PC-9 (cell line): ENCODE measurements at regions not wholly inside any gene's neighbourhood (a gene's known extent, or its start where the extent isn't known, plus 50 kb on each side); places are given as distances from the start of the nearest gene placed in this dataset.

Source experiments
- BruUV-seq: library from RNA; stranded (reverse); fragments of 400-500 nt; replicated peaks from 2 replicates; lab custom pipeline; 2021; lab: Mats Ljungman, UMichigan
- CTCF ChIA-PET: fragments of 300-600 bp; sonication (Branson Sonifier 250); formaldehyde crosslinking; loops from one replicate; lab custom pipeline; 2022; ENCODE audit warnings: antibody characterized with exemption; lab: Charles Lee
- POLR2A ChIA-PET: fragments of 300-600 bp; sonication (Branson Sonifier 250); formaldehyde crosslinking; loops from one replicate; lab custom pipeline; 2022; ENCODE audit warnings: antibody characterized with exemption; ENCODE audit not compliant: unreplicated experiment; lab: Charles Lee
- DNase-seq, 2 experiments: peaks; one replicate each; pipeline versions ENCODE4 v3.0.0 to v3.0.0-alpha.2; 2015 to 2022; ENCODE audit warnings: mixed read lengths in 1 of 2
- H2AFZ ChIP-seq: fragments of 200-600 bp; sonication (generic); 2 replicates; pipeline ENCODE4 v1.8.1; 2017; ENCODE audit warnings: antibody characterized with exemption
- H3F3A ChIP-seq: fragments of 200-600 bp; sonication (generic); 2 replicates; pipeline ENCODE4 v1.8.1; 2017; ENCODE audit warnings: antibody characterized with exemption, mild to moderate bottlenecking, low read depth; ENCODE audit not compliant: insufficient read depth
- H3K27ac ChIP-seq: fragments of 200-600 bp; sonication (generic); 2 replicates; pipeline ENCODE4 v1.6.1; 2016; ENCODE audit warnings: mixed run types
- H3K27me3 ChIP-seq: fragments of 200-600 bp; sonication (generic); 2 replicates; pipeline ENCODE4 v1.6.1; 2016; ENCODE audit warnings: low read depth, mixed run types; ENCODE audit not compliant: insufficient read depth
- H3K36me3 ChIP-seq: fragments of 200-600 bp; sonication (generic); 2 replicates; pipeline ENCODE4 v1.6.1; 2016; ENCODE audit warnings: low read depth, mixed run types
- H3K4me1 ChIP-seq: fragments of 200-600 bp; sonication (generic); replicated peaks from 2 replicates; pipeline ENCODE4 v1.6.1; 2016; ENCODE audit warnings: mixed run types; ENCODE audit not compliant: insufficient read depth
- H3K4me2 ChIP-seq: fragments of 200-600 bp; sonication (generic); 2 replicates; pipeline ENCODE4 v1.6.1; 2017; ENCODE audit warnings: mixed run types
- H3K4me3 ChIP-seq: fragments of 200-600 bp; sonication (generic); 2 replicates; pipeline ENCODE4 v1.6.1; 2016; ENCODE audit warnings: mixed run types
- H3K79me2 ChIP-seq: fragments of 200-600 bp; sonication (generic); 2 replicates; pipeline ENCODE4 v1.6.1; 2017; ENCODE audit warnings: low read depth, mixed run types
- H3K9me2 ChIP-seq: fragments of 200-600 bp; sonication (generic); 2 replicates; pipeline ENCODE4 v1.8.1; 2017; ENCODE audit warnings: mild to moderate bottlenecking; ENCODE audit not compliant: insufficient read depth
- H3K9me3 ChIP-seq: fragments of 200-600 bp; sonication (generic); 2 replicates; pipeline ENCODE4 v1.8.1; 2016; ENCODE audit warnings: low read depth; ENCODE audit not compliant: insufficient read depth
- H4K20me1 ChIP-seq: fragments of 200-600 bp; sonication (generic); 2 replicates; pipeline ENCODE4 v1.8.1; 2017; ENCODE audit not compliant: insufficient read depth
- CTCF ChIP-seq: fragments of 200-600 bp; sonication (generic); conservative IDR thresholded peaks from 2 replicates; pipeline ENCODE4 v1.6.1; 2017; ENCODE audit warnings: mixed run types, antibody characterized with exemption, mild to moderate bottlenecking, moderate library complexity
- EZH2 ChIP-seq: fragments of 200-600 bp; sonication (generic); IDR thresholded peaks from 2 replicates; pipeline ENCODE4 v1.8.0; 2017; ENCODE audit warnings: antibody characterized with exemption, low read depth
- intact Hi-C: fragments of 100-400 bp; cut with micrococcal nuclease; formaldehyde crosslinking; loops from one replicate; pipeline ENCODE4 v1.10.0; 2022; ENCODE audit not compliant: unreplicated experiment

- H3K36me3 ChIP-seq = 0 out of 2 replicates have a peak, but pooled peaks cover 9% of the 10 kb centered on the region
- CTCF ChIA-PET = no interaction called here
- H3F3A ChIP-seq = no peaks in the 10 kb centered on the region
- H4K20me1 ChIP-seq = no peaks in the 10 kb centered on the region
- no peaks in the 10 kb centered on the region for H3K4me1 ChIP-seq
- no peak for DNase-seq
- H3K4me3 ChIP-seq = no peak overlapping the region
- no peaks in the 10 kb centered on the region; the same call in 1 of the 2 replicates for H3K9me2 ChIP-seq
- POLR2A ChIA-PET = no interaction called here
- no TSS peak for BruUV-seq
- H2AFZ ChIP-seq = no peak overlapping the region
- intact Hi-C loops = no loop called here
- peaks cover 5% of the 10 kb centered on the region; the same call in 1 of the 2 replicates for H3K79me2 ChIP-seq
- no peak overlapping the region for H3K27ac ChIP-seq
- no peaks in the 10 kb centered on the region; the same call in 1 of the 2 replicates for H3K9me3 ChIP-seq
- TF ChIP-seq EZH2 (no peak), CTCF (no peak)
- no peak overlapping the region for H3K4me2 ChIP-seq
- no peaks in the 10 kb centered on the region for H3K27me3 ChIP-seq
Observed at GRCh38 chr6:147755999-147756398, 247.5 kb downstream of the SAMD5 start.

GRCh38 chr6:147756891-147757290, 248.4 kb downstream of the SAMD5 start:
- H3K4me2 ChIP-seq = no peak overlapping the region
- no peaks in the 10 kb centered on the region; the same call in 1 of the 2 replicates for H3K9me3 ChIP-seq
- TF ChIP-seq EZH2 = no peak
- TF ChIP-seq CTCF = no peak
- H3K4me3 ChIP-seq = no peak overlapping the region
- H4K20me1 ChIP-seq = no peaks in the 10 kb centered on the region
- no peaks in the 10 kb centered on the region for H3K27me3 ChIP-seq
- ChIA-PET POLR2A (no interaction called here), CTCF (no interaction called here)
- intact Hi-C loops = no loop called here
- 0 out of 2 replicates have a peak, but pooled peaks cover 9% of the 10 kb centered on the region for H3K36me3 ChIP-seq
- no peak for DNase-seq
- H3F3A ChIP-seq = no peaks in the 10 kb centered on the region
- no peak overlapping the region for H2AFZ ChIP-seq
- peaks cover 5% of the 10 kb centered on the region; the same call in 1 of the 2 replicates for H3K79me2 ChIP-seq
- no peak overlapping the region for H3K27ac ChIP-seq
- no peaks in the 10 kb centered on the region for H3K4me1 ChIP-seq
- no TSS peak for BruUV-seq
- no peaks in the 10 kb centered on the region; the same call in 1 of the 2 replicates for H3K9me2 ChIP-seq

GRCh38 chr6:147757291-147757690, 248.8 kb downstream of the SAMD5 start:
- Histone ChIP-seq H3K9me2 (no peaks in the 10 kb centered on the region; the same call in 1 of the 2 replicates), H2AFZ (no peak overlapping the region), H3K79me2 (peaks cover 5% of the 10 kb centered on the region; the same call in 1 of the 2 replicates), H3K9me3 (no peaks in the 10 kb centered on the region; the same call in 1 of the 2 replicates), H3K27me3 (no peaks in the 10 kb centered on the region), H4K20me1 (no peaks in the 10 kb centered on the region), H3K27ac (no peak overlapping the region), H3K4me3 (no peak overlapping the region), H3K36me3 (0 out of 2 replicates have a peak, but pooled peaks cover 9% of the 10 kb centered on the region), H3F3A (no peaks in the 10 kb centered on the region), H3K4me2 (no peak overlapping the region), H3K4me1 (no peaks in the 10 kb centered on the region)
- no TSS peak for BruUV-seq
- ChIA-PET POLR2A (no interaction called here), CTCF (no interaction called here)
- intact Hi-C loops = no loop called here
- DNase-seq = no peak
- TF ChIP-seq CTCF (no peak), EZH2 (no peak)
